LNCaP clone FGC (cell line): ENCODE measurements at regions not wholly inside any gene's neighbourhood (a gene's known extent, or its start where the extent isn't known, plus 50 kb on each side); places are given as distances from the start of the nearest gene placed in this dataset.
"Not testable (repeated sequence)": the region's sequence is repeated elsewhere in the genome, so short reads cannot be mapped to it uniquely, and the experiment has no call there.

Source experiments
- DNase-seq: peaks from one replicate; pipeline ENCODE4 v3.0.0-alpha.2; 2011; ENCODE audit warnings: low read depth
- H3K4me3 ChIP-seq: 2 replicates; pipeline ENCODE4 v1.5.1; 2011; ENCODE audit warnings: mild to moderate bottlenecking, low read depth, low read length, control low read depth
- TF ChIP-seq, protein P1 (sequence below): IDR thresholded peaks from 2 replicates; pipeline ENCODE4 v1.5.1; 2012; ENCODE audit warnings: mild to moderate bottlenecking; ENCODE audit not compliant: control insufficient read depth, insufficient read depth; ENCODE audit errors: extremely low read depth

GRCh38 chr2:224127871-224128501 is 88.9 kb upstream of the SERPINE2 start:
- no peak overlapping the region for H3K4me3 ChIP-seq
- no peak for DNase-seq
- TF ChIP-seq, protein P1, sequence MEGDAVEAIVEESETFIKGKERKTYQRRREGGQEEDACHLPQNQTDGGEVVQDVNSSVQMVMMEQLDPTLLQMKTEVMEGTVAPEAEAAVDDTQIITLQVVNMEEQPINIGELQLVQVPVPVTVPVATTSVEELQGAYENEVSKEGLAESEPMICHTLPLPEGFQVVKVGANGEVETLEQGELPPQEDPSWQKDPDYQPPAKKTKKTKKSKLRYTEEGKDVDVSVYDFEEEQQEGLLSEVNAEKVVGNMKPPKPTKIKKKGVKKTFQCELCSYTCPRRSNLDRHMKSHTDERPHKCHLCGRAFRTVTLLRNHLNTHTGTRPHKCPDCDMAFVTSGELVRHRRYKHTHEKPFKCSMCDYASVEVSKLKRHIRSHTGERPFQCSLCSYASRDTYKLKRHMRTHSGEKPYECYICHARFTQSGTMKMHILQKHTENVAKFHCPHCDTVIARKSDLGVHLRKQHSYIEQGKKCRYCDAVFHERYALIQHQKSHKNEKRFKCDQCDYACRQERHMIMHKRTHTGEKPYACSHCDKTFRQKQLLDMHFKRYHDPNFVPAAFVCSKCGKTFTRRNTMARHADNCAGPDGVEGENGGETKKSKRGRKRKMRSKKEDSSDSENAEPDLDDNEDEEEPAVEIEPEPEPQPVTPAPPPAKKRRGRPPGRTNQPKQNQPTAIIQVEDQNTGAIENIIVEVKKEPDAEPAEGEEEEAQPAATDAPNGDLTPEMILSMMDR = no peak

GRCh38 chr2:224126440-224126839 is 87.4 kb upstream of the SERPINE2 start:
- TF ChIP-seq, protein P1 = no peak
- DNase-seq = no peak
- no peak overlapping the region for H3K4me3 ChIP-seq

GRCh38 chr2:224126003-224126402 is 86.9 kb upstream of the SERPINE2 start:
- H3K4me3 ChIP-seq = no peak overlapping the region
- TF ChIP-seq, protein P1 = no peak
- no peak for DNase-seq

GRCh38 chr2:224122542-224122941 is 83.5 kb upstream of the SERPINE2 start:
- TF ChIP-seq, protein P1 = no peak
- DNase-seq = no peak
- no peak overlapping the region for H3K4me3 ChIP-seq

DNA sequence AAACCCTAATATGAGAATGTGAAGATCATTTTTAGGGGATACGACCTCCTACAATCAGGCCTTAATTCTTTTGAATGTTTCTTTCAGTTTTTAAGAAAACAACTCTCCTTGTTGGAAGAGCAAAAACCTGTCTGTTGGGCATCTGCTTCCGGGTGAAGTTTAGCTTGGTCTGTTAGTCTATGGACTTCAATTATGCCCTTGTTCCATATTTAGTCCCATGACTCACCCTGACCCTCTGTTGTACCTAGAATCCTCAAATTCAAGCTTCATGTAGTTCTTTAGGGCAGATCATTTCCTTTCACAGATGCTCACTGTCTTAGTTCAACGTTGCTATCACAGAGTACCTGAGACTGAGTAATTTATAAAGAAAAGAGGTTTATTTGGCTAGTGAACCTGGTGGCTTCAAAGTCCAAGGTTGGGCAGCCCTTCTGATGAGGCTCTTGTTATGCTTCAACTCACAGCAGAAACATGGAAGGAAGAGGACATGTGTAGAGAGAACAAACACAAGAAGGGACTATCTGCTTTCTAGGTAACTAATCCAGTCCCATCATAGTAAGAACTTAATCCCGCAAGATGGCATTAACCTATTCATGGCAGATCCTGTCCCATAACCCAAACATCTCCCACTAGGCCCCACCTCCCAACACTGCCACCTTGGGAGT is 82.5 kb upstream of the SERPINE2 start:
- no peak overlapping the region for H3K4me3 ChIP-seq
- TF ChIP-seq, protein P1 = no peak
- no peak for DNase-seq

DNA sequence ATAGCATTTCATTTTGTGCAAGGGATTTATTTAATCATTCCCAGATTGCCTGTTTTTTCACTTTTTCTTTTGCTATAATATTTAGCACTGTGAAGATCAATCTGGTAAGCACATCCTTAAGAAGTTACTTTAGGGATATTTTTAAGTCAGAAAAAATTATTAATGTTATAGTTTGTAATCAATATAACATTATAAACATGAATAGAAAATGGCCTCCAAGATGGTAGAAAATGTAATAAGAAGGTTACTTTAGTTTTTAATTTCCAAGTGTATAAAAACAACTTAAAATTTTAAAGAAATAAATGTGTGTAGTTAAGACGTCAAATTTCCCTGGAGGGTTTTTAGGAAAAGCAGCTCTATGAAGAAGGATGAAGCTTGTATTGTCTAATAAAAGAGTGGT is 81.9 kb upstream of the SERPINE2 start:
- DNase-seq = no peak
- H3K4me3 ChIP-seq = no peak overlapping the region
- TF ChIP-seq, protein P1 = no peak

DNA sequence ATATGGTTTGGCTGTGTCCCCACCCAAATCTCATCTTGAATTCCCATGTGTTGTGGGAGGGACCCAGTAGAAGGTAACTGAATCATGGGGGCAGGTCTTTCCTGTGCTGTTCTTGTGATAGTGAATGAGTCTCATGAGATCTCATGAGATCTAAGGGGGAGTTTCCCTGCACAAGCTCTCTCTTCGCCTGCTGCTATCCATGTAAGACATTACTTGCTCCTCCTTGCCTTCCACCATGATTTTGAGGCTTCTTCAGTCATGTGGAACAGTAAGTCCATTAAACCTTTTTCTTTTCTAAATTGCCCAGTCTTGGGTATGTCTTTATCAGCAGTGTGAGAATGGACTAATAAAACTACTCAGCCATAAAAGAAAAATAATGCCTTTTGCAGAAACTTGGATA is 80.8 kb upstream of the SERPINE2 start:
- DNase-seq, H3K4me3 ChIP-seq: not testable (repeated sequence)
